Gastrocnemius medialis (tissue), 4 donors: ENCODE measurements at regions not wholly inside any gene's neighbourhood (a gene's known extent, or its start where the extent isn't known, plus 50 kb on each side); places are given as distances from the start of the nearest gene placed in this dataset.

Experiments used
- CTCF ChIP-seq, 5 experiments: fragments of 450-650 bp in 3 of 5; fragments of 200-600 bp in 2 of 5; sonication (generic) in 2 of 5; IDR thresholded peaks in 4 of 5; conservative IDR thresholded peaks in 1 of 5; 1 replicate in 4 of 5; 2 replicates in 1 of 5; pipeline ENCODE4 v1.5.1; 2016 to 2019; ENCODE audit warnings: antibody characterized with exemption in 5 of 5, mild to moderate bottlenecking in 3 of 5, moderate library complexity in 3 of 5
- POLR2A ChIP-seq, 2 donors: fragments of 450-650 bp; IDR thresholded peaks; one replicate each; pipeline ENCODE4 v1.6.1; 2017; ENCODE audit warnings: antibody characterized with exemption in 2 of 2, mild to moderate bottlenecking in 2 of 2, moderate library complexity in 2 of 2

- TF ChIP-seq CTCF (IDR thresholded peaks at IDR 0.05 in 4 of 5, conservative IDR thresholded peaks at IDR 0.05 in 1 of 5) = no peak
- TF ChIP-seq POLR2A (IDR thresholded peaks at IDR 0.05) = no peak
Observed at GRCh38 chr4:140223056-140223810, 69.2 kb upstream of the MAML3 start.
